ENCODE measurements at regions not wholly inside any gene's neighbourhood (a gene's known extent, or its start where the extent isn't known, plus 50 kb on each side); places are given as distances from the start of the nearest gene placed in this dataset.

DNA sequence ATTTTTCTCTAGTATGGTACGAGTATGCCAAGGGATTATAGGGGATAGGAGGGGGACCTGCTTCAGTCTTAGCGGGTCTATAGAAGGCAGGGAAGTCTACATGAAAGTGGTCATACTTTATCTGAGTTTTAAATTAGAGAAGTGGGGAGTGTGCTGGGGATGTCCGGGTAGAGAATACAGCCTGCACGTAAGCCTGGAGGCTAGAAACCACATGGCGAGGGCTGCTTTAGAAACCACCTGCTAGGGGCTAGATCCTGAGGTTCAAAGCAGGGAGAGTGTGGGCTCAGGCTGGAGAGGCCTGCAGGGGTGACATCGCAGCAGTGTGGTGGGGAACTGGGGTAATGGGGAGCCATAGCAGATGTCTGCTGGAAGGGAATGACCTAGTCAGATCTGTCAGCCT is 85.2 kb downstream of the VEGFA start:
- RAD21 ChIA-PET (ENCODE audit: unreplicated experiment), result interaction anchor here (0.7 to 2.0 kb wide), 3 partner anchors 8 to 218 kb away, joined by 3 to 5 read pairs (median 3); no protein-coding TSS in a partner anchor
- POLR2A ChIA-PET, result interaction anchor here (0.8 to 1.5 kb wide), 4 partner anchors 9 to 210 kb away, joined by 3 read pairs; no protein-coding TSS in a partner anchor
- Histone ChIP-seq H3K4me2 (ENCODE audit: control insufficient read depth, insufficient read depth) (no peak overlapping the region), H4K20me1 (ENCODE audit: control insufficient read depth, insufficient read depth) (no peaks in the 10 kb centered on the region), H3K36me3 (ENCODE audit: control insufficient read depth in 2 of 2, insufficient read depth in 2 of 2, low read length in 1 of 2) (no peaks in the 10 kb centered on the region), H3K9ac (ENCODE audit: control insufficient read depth, insufficient read depth, low read length) (no peak overlapping the region), H3K4me1 (ENCODE audit: control insufficient read depth, insufficient read depth, low read length) (peaks cover 8% of the 10 kb centered on the region), H3K27ac (ENCODE audit: control insufficient read depth, insufficient read depth) (no peak overlapping the region), H3K9me3 (replicated peaks; ENCODE audit: control insufficient read depth, insufficient read depth, low read length) (no peaks in the 10 kb centered on the region), H2AFZ (ENCODE audit: control insufficient read depth, low read depth, low read length) (no peak overlapping the region; the same call in 1 of the 2 replicates), H3K27me3 (replicated peaks in 1 of 2; ENCODE audit: control insufficient read depth in 2 of 2, insufficient read depth in 2 of 2, low read length in 1 of 2) (no peaks in the 10 kb centered on the region; a peak in 1 of 4 replicates), H3K4me3 (no peak overlapping the region), H3K79me2 (ENCODE audit: control insufficient read depth, insufficient read depth, low read length) (no peaks in the 10 kb centered on the region)
- in situ Hi-C loops (cut with MboI), result no loop called here
- no TSS peak for BruUV-seq (replicated peaks)
- intact Hi-C loops (cut with micrococcal nuclease; ENCODE audit: unreplicated experiment), result loop anchor here (5.0 kb wide), 1 partner anchor 147 kb away; no protein-coding TSS in a partner anchor
- SMC1A ChIA-PET (ENCODE audit: uncharacterized antibody, unreplicated experiment), result interaction anchor here (1.1 to 2.8 kb wide), 12 partner anchors 8 to 220 kb away, joined by 3 to 9 read pairs (median 4); no protein-coding TSS in a partner anchor
- WGBS (ENCODE audit: insufficient coverage, insufficient replicate concordance, low lambda C conversion rate, missing lambda C conversion rate), result 17% methylated on average over 6 of the region's 6 CpGs
- peak; percentile 15 for DNase-seq (ENCODE audit: low read depth, low spot score)
- peak; percentile 76 for ATAC-seq
- CTCF ChIA-PET, result interaction anchor here (0.9 to 2.2 kb wide), 3 partner anchors 8 to 118 kb away, joined by 3 to 11 read pairs (median 4); no protein-coding TSS in a partner anchor
- peak; percentile 62 for FAIRE-seq
- peak; percentile 82 for TF ChIP-seq SPI1 (IDR thresholded peaks at IDR 0.05; ENCODE audit: borderline replicate concordance, insufficient read depth, low read depth, low read length)
- TF ChIP-seq SIX5 (IDR thresholded peaks at IDR 0.05; ENCODE audit: low read depth, low read length, severe bottlenecking), result no peak
- TF ChIP-seq, protein P1, sequence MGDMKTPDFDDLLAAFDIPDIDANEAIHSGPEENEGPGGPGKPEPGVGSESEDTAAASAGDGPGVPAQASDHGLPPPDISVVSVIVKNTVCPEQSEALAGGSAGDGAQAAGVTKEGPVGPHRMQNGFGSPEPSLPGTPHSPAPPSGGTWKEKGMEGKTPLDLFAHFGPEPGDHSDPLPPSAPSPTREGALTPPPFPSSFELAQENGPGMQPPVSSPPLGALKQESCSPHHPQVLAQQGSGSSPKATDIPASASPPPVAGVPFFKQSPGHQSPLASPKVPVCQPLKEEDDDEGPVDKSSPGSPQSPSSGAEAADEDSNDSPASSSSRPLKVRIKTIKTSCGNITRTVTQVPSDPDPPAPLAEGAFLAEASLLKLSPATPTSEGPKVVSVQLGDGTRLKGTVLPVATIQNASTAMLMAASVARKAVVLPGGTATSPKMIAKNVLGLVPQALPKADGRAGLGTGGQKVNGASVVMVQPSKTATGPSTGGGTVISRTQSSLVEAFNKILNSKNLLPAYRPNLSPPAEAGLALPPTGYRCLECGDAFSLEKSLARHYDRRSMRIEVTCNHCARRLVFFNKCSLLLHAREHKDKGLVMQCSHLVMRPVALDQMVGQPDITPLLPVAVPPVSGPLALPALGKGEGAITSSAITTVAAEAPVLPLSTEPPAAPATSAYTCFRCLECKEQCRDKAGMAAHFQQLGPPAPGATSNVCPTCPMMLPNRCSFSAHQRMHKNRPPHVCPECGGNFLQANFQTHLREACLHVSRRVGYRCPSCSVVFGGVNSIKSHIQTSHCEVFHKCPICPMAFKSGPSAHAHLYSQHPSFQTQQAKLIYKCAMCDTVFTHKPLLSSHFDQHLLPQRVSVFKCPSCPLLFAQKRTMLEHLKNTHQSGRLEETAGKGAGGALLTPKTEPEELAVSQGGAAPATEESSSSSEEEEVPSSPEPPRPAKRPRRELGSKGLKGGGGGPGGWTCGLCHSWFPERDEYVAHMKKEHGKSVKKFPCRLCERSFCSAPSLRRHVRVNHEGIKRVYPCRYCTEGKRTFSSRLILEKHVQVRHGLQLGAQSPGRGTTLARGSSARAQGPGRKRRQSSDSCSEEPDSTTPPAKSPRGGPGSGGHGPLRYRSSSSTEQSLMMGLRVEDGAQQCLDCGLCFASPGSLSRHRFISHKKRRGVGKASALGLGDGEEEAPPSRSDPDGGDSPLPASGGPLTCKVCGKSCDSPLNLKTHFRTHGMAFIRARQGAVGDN (IDR thresholded peaks at IDR 0.05), result peak; percentile 86
- TF ChIP-seq, protein P2, sequence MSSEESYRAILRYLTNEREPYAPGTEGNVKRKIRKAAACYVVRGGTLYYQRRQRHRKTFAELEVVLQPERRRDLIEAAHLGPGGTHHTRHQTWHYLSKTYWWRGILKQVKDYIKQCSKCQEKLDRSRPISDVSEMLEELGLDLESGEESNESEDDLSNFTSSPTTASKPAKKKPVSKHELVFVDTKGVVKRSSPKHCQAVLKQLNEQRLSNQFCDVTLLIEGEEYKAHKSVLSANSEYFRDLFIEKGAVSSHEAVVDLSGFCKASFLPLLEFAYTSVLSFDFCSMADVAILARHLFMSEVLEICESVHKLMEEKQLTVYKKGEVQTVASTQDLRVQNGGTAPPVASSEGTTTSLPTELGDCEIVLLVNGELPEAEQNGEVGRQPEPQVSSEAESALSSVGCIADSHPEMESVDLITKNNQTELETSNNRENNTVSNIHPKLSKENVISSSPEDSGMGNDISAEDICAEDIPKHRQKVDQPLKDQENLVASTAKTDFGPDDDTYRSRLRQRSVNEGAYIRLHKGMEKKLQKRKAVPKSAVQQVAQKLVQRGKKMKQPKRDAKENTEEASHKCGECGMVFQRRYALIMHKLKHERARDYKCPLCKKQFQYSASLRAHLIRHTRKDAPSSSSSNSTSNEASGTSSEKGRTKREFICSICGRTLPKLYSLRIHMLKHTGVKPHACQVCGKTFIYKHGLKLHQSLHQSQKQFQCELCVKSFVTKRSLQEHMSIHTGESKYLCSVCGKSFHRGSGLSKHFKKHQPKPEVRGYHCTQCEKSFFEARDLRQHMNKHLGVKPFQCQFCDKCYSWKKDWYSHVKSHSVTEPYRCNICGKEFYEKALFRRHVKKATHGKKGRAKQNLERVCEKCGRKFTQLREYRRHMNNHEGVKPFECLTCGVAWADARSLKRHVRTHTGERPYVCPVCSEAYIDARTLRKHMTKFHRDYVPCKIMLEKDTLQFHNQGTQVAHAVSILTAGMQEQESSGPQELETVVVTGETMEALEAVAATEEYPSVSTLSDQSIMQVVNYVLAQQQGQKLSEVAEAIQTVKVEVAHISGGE (CRISPR knock-in tag; IDR thresholded peaks at IDR 0.05), result no peak
- TF ChIP-seq MXI1 (IDR thresholded peaks at IDR 0.05; ENCODE audit: low read depth, low read length), result peak; percentile 40; the same call in 1 of the 2 replicates
- TF ChIP-seq IKZF1 (conservative IDR thresholded peaks at IDR 0.05), result peak; percentile 23; the same call in 1 of the 2 replicates
- TF ChIP-seq GATAD2B (conservative IDR thresholded peaks at IDR 0.05; ENCODE audit: low read depth), result 0 out of 2 replicates have a peak, but pooled peaks have one; percentile 10
- peak; percentile 35; the same call in 1 of the 2 replicates for TF ChIP-seq SMARCA5 (IDR thresholded peaks at IDR 0.05)
- peak; percentile 33 for TF ChIP-seq ATF7 (IDR thresholded peaks at IDR 0.05; ENCODE audit: low read depth)
- TF ChIP-seq BCL11A (IDR thresholded peaks at IDR 0.05; ENCODE audit: low read depth, low read length), result no peak
- TF ChIP-seq, protein P3, sequence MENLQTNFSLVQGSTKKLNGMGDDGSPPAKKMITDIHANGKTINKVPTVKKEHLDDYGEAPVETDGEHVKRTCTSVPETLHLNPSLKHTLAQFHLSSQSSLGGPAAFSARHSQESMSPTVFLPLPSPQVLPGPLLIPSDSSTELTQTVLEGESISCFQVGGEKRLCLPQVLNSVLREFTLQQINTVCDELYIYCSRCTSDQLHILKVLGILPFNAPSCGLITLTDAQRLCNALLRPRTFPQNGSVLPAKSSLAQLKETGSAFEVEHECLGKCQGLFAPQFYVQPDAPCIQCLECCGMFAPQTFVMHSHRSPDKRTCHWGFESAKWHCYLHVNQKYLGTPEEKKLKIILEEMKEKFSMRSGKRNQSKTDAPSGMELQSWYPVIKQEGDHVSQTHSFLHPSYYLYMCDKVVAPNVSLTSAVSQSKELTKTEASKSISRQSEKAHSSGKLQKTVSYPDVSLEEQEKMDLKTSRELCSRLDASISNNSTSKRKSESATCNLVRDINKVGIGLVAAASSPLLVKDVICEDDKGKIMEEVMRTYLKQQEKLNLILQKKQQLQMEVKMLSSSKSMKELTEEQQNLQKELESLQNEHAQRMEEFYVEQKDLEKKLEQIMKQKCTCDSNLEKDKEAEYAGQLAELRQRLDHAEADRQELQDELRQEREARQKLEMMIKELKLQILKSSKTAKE (IDR thresholded peaks at IDR 0.05; ENCODE audit: low read depth, poor library complexity, severe bottlenecking), result no peak
- no peak for TF ChIP-seq CBX3 (IDR thresholded peaks at IDR 0.05; ENCODE audit: borderline replicate concordance, low read depth)
- TF ChIP-seq DPF2 (IDR thresholded peaks at IDR 0.05), result no peak
- TF ChIP-seq EP300 (IDR thresholded peaks at IDR 0.05; ENCODE audit: borderline replicate concordance in 1 of 2, control insufficient read depth in 1 of 2, low read depth in 2 of 2, low read length in 2 of 2), result peak in 1 of 2 experiments; percentile 48; a peak in 1 of 4 replicates
